Breast epithelium (tissue), 4 donors: ENCODE measurements at regions not wholly inside any gene's neighbourhood (a gene's known extent, or its start where the extent isn't known, plus 50 kb on each side); places are given as distances from the start of the nearest gene placed in this dataset.

Experiments used
- DNase-seq, 2 donors: peaks; one replicate each; pipeline ENCODE4 v3.0.0-alpha.2; 2019; ENCODE audit warnings: low spot score in 2 of 2
- H3K27ac ChIP-seq, 2 donors: fragments of 200-600 bp; sonication (generic) in 1 of 2; one replicate each; pipeline ENCODE4 v1.5.1; 2016 to 2019; ENCODE audit warnings: mild to moderate bottlenecking in 1 of 2
- H3K27me3 ChIP-seq, 2 donors: fragments of 200-600 bp; sonication (generic) in 1 of 2; one replicate each; pipeline versions ENCODE4 v1.5.1 to v1.6.0; 2017 to 2019; ENCODE audit warnings: control low read depth in 1 of 2, mild to moderate bottlenecking in 1 of 2
- H3K36me3 ChIP-seq: fragments of 200-600 bp; one replicate; pipeline ENCODE4 v1.5.1; 2019
- H3K4me1 ChIP-seq, 2 donors: fragments of 200-600 bp; sonication (generic); one replicate each; pipeline ENCODE4 v1.5.1; 2016 to 2019; ENCODE audit warnings: control low read depth in 1 of 2
- H3K4me3 ChIP-seq, 3 donors: fragments of 200-600 bp; sonication (generic); 1 replicate in 2 of 3; 2 replicates in 1 of 3; pipeline ENCODE4 v1.5.1; 2016 to 2019; ENCODE audit warnings: mild to moderate bottlenecking in 3 of 3, moderate library complexity in 2 of 3
- H3K9me3 ChIP-seq, 2 donors: fragments of 200-600 bp; sonication (generic) in 1 of 2; one replicate each; pipeline ENCODE4 v1.5.1; 2016 to 2019; ENCODE audit warnings: control low read depth in 1 of 2
- POLR2A ChIP-seq: fragments of 450-650 bp; IDR thresholded peaks from one replicate; pipeline ENCODE4 v1.6.1; 2016; ENCODE audit warnings: antibody characterized with exemption, mild to moderate bottlenecking, moderate library complexity
- POLR2AphosphoS5 ChIP-seq, 3 donors: sonication (generic); formaldehyde crosslinking; IDR thresholded peaks; one replicate each; pipeline ENCODE4 v1.6.1; 2017; ENCODE audit warnings: antibody characterized with exemption in 3 of 3
- intact Hi-C: fragments of 100-400 bp; cut with DNase I; formaldehyde crosslinking; loops from one replicate; pipeline ENCODE4 v1.15.1; 2023; ENCODE audit warnings: low total_unique reads
- TF ChIP-seq, protein P1 (sequence below), 3 donors: fragments of 450-650 bp; IDR thresholded peaks; one replicate each; pipeline ENCODE4 v1.5.1; 2016 to 2017; ENCODE audit warnings: antibody characterized with exemption in 3 of 3, mild to moderate bottlenecking in 3 of 3, moderate library complexity in 3 of 3

DNA sequence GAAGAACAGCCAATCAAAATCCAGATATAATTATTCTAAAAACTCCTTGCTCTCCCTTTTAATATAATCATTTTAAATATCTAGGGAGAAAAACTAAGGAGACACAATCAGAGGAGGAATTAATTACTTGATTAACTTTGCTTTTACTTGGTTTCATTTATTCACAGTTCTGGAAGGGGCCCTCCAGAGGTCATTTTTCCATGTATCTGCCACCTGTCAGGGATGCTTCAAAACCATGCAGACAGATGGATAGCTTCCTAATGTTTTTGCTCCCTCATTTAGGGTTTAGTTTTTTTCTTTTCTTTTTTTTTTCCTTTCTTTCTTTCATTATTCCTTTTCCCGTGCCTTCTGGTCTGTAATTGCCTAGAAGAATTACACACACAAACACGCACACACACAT is 438.1 kb upstream of the ARPP21 start:
- Histone ChIP-seq H3K4me3 (no peak overlapping the region), H3K4me1 (no peaks in the 10 kb centered on the region), H3K9me3 (no peaks in the 10 kb centered on the region), H3K27me3 (no peaks in the 10 kb centered on the region), H3K36me3 (no peaks in the 10 kb centered on the region), H3K27ac (no peak overlapping the region)
- no peak for DNase-seq
- TF ChIP-seq, protein P1, sequence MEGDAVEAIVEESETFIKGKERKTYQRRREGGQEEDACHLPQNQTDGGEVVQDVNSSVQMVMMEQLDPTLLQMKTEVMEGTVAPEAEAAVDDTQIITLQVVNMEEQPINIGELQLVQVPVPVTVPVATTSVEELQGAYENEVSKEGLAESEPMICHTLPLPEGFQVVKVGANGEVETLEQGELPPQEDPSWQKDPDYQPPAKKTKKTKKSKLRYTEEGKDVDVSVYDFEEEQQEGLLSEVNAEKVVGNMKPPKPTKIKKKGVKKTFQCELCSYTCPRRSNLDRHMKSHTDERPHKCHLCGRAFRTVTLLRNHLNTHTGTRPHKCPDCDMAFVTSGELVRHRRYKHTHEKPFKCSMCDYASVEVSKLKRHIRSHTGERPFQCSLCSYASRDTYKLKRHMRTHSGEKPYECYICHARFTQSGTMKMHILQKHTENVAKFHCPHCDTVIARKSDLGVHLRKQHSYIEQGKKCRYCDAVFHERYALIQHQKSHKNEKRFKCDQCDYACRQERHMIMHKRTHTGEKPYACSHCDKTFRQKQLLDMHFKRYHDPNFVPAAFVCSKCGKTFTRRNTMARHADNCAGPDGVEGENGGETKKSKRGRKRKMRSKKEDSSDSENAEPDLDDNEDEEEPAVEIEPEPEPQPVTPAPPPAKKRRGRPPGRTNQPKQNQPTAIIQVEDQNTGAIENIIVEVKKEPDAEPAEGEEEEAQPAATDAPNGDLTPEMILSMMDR (IDR thresholded peaks at IDR 0.05), result no peak
- TF ChIP-seq POLR2A (no peak), POLR2AphosphoS5 (IDR thresholded peaks at IDR 0.05) (no peak)
- intact Hi-C loops, result no loop called here

DNA sequence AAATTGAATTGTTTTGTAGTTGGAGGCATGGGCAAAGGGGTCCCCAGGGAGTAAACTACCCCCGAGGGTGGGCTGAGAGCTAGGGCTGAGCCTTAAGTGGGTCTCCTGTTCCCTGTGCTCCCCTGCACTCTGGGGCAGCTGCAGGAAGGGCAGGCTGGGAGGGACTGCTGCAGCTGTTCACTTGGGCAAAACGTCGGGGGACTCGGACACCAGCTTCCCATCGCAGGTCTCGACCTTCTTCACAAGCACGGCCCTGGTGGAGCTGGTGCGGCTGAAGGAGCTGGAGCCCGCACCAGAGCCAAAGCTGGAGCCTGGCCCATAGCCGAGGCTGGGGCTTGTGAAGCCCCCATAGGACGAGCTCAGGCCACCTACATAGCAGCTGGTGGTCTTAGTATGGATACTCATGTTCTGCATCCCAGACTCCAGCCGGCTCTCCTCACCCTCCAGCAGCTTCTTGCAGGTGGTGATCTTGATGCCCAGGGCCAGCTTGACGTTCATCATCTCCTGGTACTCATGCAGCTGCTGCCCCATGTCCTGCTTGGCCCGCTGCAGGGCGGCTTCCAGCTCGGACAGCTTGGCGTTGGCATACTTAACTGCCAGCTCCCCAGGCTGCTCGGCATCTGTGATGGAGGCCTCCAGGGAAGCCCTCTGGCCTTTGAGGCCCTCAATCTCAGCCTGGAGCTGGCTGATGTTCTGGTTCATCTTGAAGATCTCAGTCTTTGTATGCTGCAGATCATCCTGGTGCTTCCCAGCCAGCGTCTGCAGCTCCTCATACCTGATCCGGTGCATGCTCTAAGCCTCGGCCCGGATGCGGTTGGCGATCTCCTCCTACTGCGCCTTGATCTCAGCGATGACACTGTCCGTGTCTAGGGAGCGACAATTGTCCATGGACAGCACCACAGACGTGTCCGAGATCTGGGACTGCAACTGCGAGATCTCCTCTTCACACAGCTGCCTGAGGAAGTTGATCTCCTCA is 423.5 kb upstream of the ARPP21 start:
- H3K4me1 ChIP-seq, result no peaks in the 10 kb centered on the region
- H3K36me3 ChIP-seq, result no peaks in the 10 kb centered on the region
- no peaks in the 10 kb centered on the region for H3K9me3 ChIP-seq
- H3K27ac ChIP-seq, result no peak overlapping the region
- TF ChIP-seq, protein P1 (IDR thresholded peaks at IDR 0.05), result no peak
- TF ChIP-seq POLR2AphosphoS5 (IDR thresholded peaks at IDR 0.05) (no peak), POLR2A (no peak)
- H3K27me3 ChIP-seq, result no peaks in the 10 kb centered on the region
- intact Hi-C loops, result loop anchor here (5.0 kb wide), 1 partner anchor 51 kb away; no protein-coding TSS in a partner anchor
- DNase-seq, result no peak
- H3K4me3 ChIP-seq, result no peak overlapping the region

DNA sequence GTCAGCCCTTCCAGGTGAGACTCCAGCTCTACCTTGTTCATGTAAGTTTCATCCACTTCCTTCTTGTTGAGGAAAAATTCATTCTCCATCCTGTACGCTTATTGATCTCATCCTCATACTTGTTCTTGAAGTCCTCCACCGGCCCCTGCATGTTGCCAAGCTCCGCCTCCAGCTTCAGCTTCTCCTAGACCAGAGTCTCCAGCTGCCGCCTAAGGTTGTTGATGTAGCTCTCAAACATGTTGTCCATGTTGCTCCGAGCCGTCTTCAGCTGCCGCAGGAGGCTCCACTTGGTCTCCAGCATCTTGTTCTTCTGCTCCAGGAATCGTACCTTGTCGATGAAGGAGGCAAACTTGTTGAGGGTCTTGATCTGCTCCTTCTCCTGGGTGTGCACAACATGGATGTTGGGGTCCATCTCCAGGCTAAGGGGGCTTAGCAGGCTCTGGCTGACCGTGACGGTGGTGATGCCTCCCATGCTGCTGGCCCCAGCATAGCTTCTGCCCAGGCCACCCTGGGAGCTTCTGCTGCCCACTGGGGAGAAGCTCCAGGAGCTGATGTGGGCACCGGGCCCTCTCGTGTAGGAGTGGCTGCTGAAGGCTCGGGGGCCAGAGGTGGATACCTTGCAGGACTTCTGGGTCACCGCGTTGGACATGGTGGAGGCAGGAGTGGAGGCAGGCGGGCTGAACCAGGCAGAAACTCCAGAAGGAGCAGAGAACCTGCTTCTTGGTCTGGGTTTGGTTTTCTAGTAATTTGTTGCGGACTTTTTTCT is 422.6 kb upstream of the ARPP21 start:
- no peaks in the 10 kb centered on the region for H3K9me3 ChIP-seq
- no peaks in the 10 kb centered on the region for H3K27me3 ChIP-seq
- H3K27ac ChIP-seq, result no peak overlapping the region
- TF ChIP-seq POLR2AphosphoS5 (IDR thresholded peaks at IDR 0.05) (no peak), POLR2A (no peak)
- TF ChIP-seq, protein P1 (IDR thresholded peaks at IDR 0.05), result no peak
- DNase-seq, result no peak
- H3K4me3 ChIP-seq, result no peak overlapping the region
- H3K36me3 ChIP-seq, result no peaks in the 10 kb centered on the region
- no peaks in the 10 kb centered on the region for H3K4me1 ChIP-seq
- intact Hi-C loops, result loop anchor here (5.0 kb wide), 1 partner anchor 51 kb away; no protein-coding TSS in a partner anchor

DNA sequence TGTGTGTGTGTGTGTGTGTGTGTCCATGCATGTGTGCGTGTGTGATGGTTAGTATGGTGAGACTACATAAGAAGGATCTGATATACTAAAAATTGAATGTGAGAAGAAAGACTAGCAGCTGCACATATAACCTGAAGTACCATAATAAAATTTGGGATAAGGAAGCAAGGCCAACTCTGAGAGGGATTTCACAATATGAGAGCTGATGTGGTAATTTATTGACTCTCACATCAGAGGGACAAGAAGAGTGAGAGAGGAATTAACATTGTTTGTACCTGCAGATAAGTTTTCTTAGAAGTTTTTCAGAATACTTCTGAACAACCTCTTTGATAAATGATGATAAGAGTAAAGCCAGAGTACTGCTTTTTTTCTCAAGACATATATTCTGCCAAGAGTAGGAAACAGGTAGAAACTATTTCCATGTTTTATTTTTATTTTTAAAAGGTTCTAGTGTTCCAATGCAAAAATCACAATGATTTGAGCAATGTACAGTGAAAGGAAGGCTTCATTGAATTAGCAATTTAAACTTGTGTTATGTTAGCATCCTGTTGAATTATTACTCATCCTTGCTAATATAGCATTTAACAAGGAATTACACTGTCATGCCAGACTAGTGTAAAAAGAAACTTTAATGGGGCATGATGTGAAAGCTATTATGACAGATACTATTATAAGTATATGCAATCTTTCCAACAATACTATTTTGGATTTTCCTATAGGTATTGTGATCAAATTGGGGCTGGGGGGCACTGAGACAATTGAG is 415.5 kb upstream of the ARPP21 start:
- H3K4me1 ChIP-seq, result no peaks in the 10 kb centered on the region
- no peaks in the 10 kb centered on the region for H3K36me3 ChIP-seq
- no peak overlapping the region for H3K27ac ChIP-seq
- H3K9me3 ChIP-seq, result no peaks in the 10 kb centered on the region
- no peak for TF ChIP-seq POLR2AphosphoS5 (IDR thresholded peaks at IDR 0.05)
- TF ChIP-seq, protein P1 (IDR thresholded peaks at IDR 0.05), result no peak
- TF ChIP-seq POLR2A, result no peak
- intact Hi-C loops, result no loop called here
- DNase-seq, result no peak
- H3K4me3 ChIP-seq, result no peak overlapping the region
- no peaks in the 10 kb centered on the region for H3K27me3 ChIP-seq
